H9 (cell line): ENCODE measurements at regions not wholly inside any gene's neighbourhood (a gene's known extent, or its start where the extent isn't known, plus 50 kb on each side); places are given as distances from the start of the nearest gene placed in this dataset.

Experiments used
- DNase-seq: peaks from one replicate; pipeline ENCODE4 v3.0.0-alpha.2; 2017
- H2AFZ ChIP-seq: one replicate; pipeline ENCODE4 v1.6.1; 2013; ENCODE audit warnings: mild to moderate bottlenecking, low read length, control low read depth, moderate library complexity
- H2AK5ac ChIP-seq: 2 replicates; pipeline ENCODE4 v1.6.1; 2013; ENCODE audit warnings: low read length, control low read depth, mixed read lengths; ENCODE audit not compliant: insufficient read length
- H2BK120ac ChIP-seq: one replicate; pipeline ENCODE4 v1.6.1; 2013; ENCODE audit warnings: low read depth, mild to moderate bottlenecking, low read length, control low read depth, inconsistent platforms; ENCODE audit not compliant: poor library complexity, severe bottlenecking
- H2BK12ac ChIP-seq: 2 replicates; pipeline ENCODE4 v1.6.1; 2013; ENCODE audit warnings: low read length, control low read depth, mixed read lengths, low read depth; ENCODE audit not compliant: insufficient read length
- H2BK15ac ChIP-seq: 2 replicates; pipeline ENCODE4 v1.6.1; 2013; ENCODE audit warnings: low read depth, low read length, control low read depth
- H2BK20ac ChIP-seq: one replicate; pipeline ENCODE4 v1.6.1; 2013; ENCODE audit warnings: low read depth, mild to moderate bottlenecking, low read length, control low read depth, inconsistent platforms; ENCODE audit not compliant: poor library complexity, severe bottlenecking
- H2BK5ac ChIP-seq: 2 replicates; pipeline ENCODE4 v1.6.1; 2013; ENCODE audit warnings: low read length, control low read depth, mixed read lengths; ENCODE audit not compliant: insufficient read length
- H3K14ac ChIP-seq: 2 replicates; pipeline ENCODE4 v1.6.1; 2013; ENCODE audit warnings: low read length, control low read depth; ENCODE audit not compliant: insufficient read depth
- H3K18ac ChIP-seq: 2 replicates; pipeline ENCODE4 v1.6.1; 2013; ENCODE audit warnings: low read depth, mild to moderate bottlenecking, mixed read lengths, low read length, control low read depth; ENCODE audit not compliant: insufficient read length
- H3K23ac ChIP-seq: 2 replicates; pipeline ENCODE4 v1.6.1; 2013; ENCODE audit warnings: low read length, control low read depth, mixed read lengths, low read depth; ENCODE audit not compliant: insufficient read length
- H3K23me2 ChIP-seq: 2 replicates; pipeline ENCODE4 v1.6.1; 2013; ENCODE audit warnings: low read depth, mild to moderate bottlenecking, mixed read lengths, low read length, control low read depth; ENCODE audit not compliant: insufficient read length, poor library complexity, severe bottlenecking
- H3K27ac ChIP-seq: 2 replicates; pipeline ENCODE4 v1.5.1; 2013; ENCODE audit warnings: low read length, control low read depth, mixed read lengths, low read depth; ENCODE audit not compliant: insufficient read length
- H3K27me3 ChIP-seq: 2 replicates; pipeline ENCODE4 v1.6.1; 2013; ENCODE audit warnings: low read length, control low read depth, inconsistent platforms; ENCODE audit not compliant: insufficient read depth
- H3K4ac ChIP-seq: 2 replicates; pipeline ENCODE4 v1.6.1; 2013; ENCODE audit warnings: low read depth, mild to moderate bottlenecking, control low read depth, inconsistent platforms, low read length, moderate library complexity
- H3K4me1 ChIP-seq: 2 replicates; pipeline ENCODE4 v1.6.1; 2013; ENCODE audit warnings: low read length, control low read depth, inconsistent platforms; ENCODE audit not compliant: insufficient read depth
- H3K4me2 ChIP-seq: 2 replicates; pipeline ENCODE4 v1.6.1; 2013; ENCODE audit warnings: low read length, control low read depth, mixed read lengths; ENCODE audit not compliant: insufficient read length, insufficient read depth
- H3K56ac ChIP-seq: 2 replicates; pipeline ENCODE4 v1.6.1; 2013; ENCODE audit warnings: low read depth, mild to moderate bottlenecking, mixed read lengths, low read length, control low read depth; ENCODE audit not compliant: insufficient read length
- H3K79me1 ChIP-seq: 2 replicates; pipeline ENCODE4 v1.6.1; 2013; ENCODE audit warnings: low read depth, mild to moderate bottlenecking, moderate library complexity, low read length, control low read depth, inconsistent platforms; ENCODE audit not compliant: insufficient read depth, poor library complexity, severe bottlenecking
- H3K79me2 ChIP-seq: 2 replicates; pipeline ENCODE4 v1.6.1; 2013; ENCODE audit warnings: low read length, control low read depth, inconsistent platforms; ENCODE audit not compliant: insufficient read depth
- H3K9ac ChIP-seq: 2 replicates; pipeline ENCODE4 v1.6.1; 2013; ENCODE audit warnings: low read length, control low read depth, mixed read lengths; ENCODE audit not compliant: insufficient read length; ENCODE audit errors: extremely low read depth
- H3K9me3 ChIP-seq: one replicate; pipeline ENCODE4 v1.6.1; 2013; ENCODE audit warnings: low read depth, low read length, inconsistent platforms; ENCODE audit not compliant: control insufficient read depth
- H3T11ph ChIP-seq: one replicate; pipeline ENCODE4 v1.6.1; 2013; ENCODE audit warnings: mild to moderate bottlenecking, low read length, control low read depth, inconsistent platforms
- H4K20me1 ChIP-seq: one replicate; pipeline ENCODE4 v1.6.1; 2013; ENCODE audit not compliant: control insufficient read depth, insufficient read length, insufficient read depth
- H4K5ac ChIP-seq: 2 replicates; pipeline ENCODE4 v1.6.1; 2013; ENCODE audit warnings: low read depth, mild to moderate bottlenecking, mixed read lengths, low read length, control low read depth; ENCODE audit not compliant: insufficient read length
- H4K8ac ChIP-seq: replicated peaks from 2 replicates; pipeline ENCODE4 v1.6.1; 2013; ENCODE audit warnings: low read length, control low read depth, mixed read lengths, low read depth; ENCODE audit not compliant: insufficient read length
- H4K91ac ChIP-seq: 2 replicates; pipeline ENCODE4 v1.6.1; 2013; ENCODE audit warnings: low read depth, mild to moderate bottlenecking, moderate library complexity, mixed read lengths, low read length, control low read depth; ENCODE audit not compliant: insufficient read length
- H3K27ac Mint-ChIP-seq, 3 experiments: 2 replicates in 2 of 3; 3 replicates in 1 of 3; pipeline ENCODE4 v1.8.0; 2020 to 2021; ENCODE audit warnings: mixed read lengths in 3 of 3, mild to moderate bottlenecking in 1 of 3, moderate library complexity in 1 of 3
- H3K27me3 Mint-ChIP-seq: 2 replicates; pipeline ENCODE4 v1.8.0; 2021; ENCODE audit warnings: low read depth, mild to moderate bottlenecking, moderate library complexity, mixed read lengths
- H3K36me3 Mint-ChIP-seq, 3 experiments: 2 replicates in 2 of 3; 3 replicates in 1 of 3; pipeline ENCODE4 v1.8.0; 2020 to 2021; ENCODE audit warnings: low read depth in 3 of 3, mixed read lengths in 3 of 3; ENCODE audit not compliant: insufficient read depth in 1 of 3
- H3K4me1 Mint-ChIP-seq, 2 experiments: 2 replicates each; pipeline ENCODE4 v1.8.0; 2020; ENCODE audit warnings: mixed read lengths in 2 of 2
- H3K4me3 Mint-ChIP-seq, 2 experiments: 2 replicates in 1 of 2; 3 replicates in 1 of 2; pipeline ENCODE4 v1.8.0; 2020 to 2021; ENCODE audit warnings: mild to moderate bottlenecking in 2 of 2, mixed read lengths in 2 of 2, moderate library complexity in 1 of 2
- H3K9me3 Mint-ChIP-seq, 2 experiments: 2 replicates in 1 of 2; 3 replicates in 1 of 2; pipeline ENCODE4 v1.8.0; 2020; ENCODE audit warnings: mild to moderate bottlenecking in 2 of 2, mixed read lengths in 2 of 2, moderate library complexity in 1 of 2
- CTCF ChIP-seq: fragments of 200-600 bp; sonication (generic); conservative IDR thresholded peaks from 3 replicates; pipeline ENCODE4 v1.8.0; 2021; ENCODE audit warnings: antibody characterized with exemption, mild to moderate bottlenecking
- WGBS: extraction: QIAGEN DNeasy Blood & Tissue Kit; methylation state at CpG from one replicate; pipeline ENCODE4 v1.1.7; 2013; ENCODE audit warnings: missing lambda C conversion rate, low lambda C conversion rate, mixed read lengths; ENCODE audit not compliant: insufficient read length; ENCODE audit errors: extremely low coverage; 5-methylcytosine and 5-hydroxymethylcytosine counted together

- Histone ChIP-seq H4K91ac (no peak overlapping the region), H3K14ac (no peak overlapping the region), H3K9me3 (peaks cover 12% of the 10 kb centered on the region), H4K8ac (no peak overlapping the region), H3K18ac (no peak overlapping the region), H3K23me2 (no peaks in the 10 kb centered on the region), H3K4me1 (no peaks in the 10 kb centered on the region), H3K79me1 (no peaks in the 10 kb centered on the region), H2BK5ac (no peak overlapping the region), H3K4ac (no peak overlapping the region), H2BK20ac (no peak overlapping the region), H2AK5ac (no peak overlapping the region), H3K27ac (no peak overlapping the region), H2AFZ (no peak overlapping the region), H3K4me2 (no peak overlapping the region), H3K79me2 (no peaks in the 10 kb centered on the region), H3K27me3 (no peaks in the 10 kb centered on the region), H3T11ph (no peak overlapping the region), H2BK12ac (no peak overlapping the region), H2BK120ac (no peak overlapping the region), H4K5ac (no peak overlapping the region), H2BK15ac (no peak overlapping the region), H4K20me1 (no peaks in the 10 kb centered on the region), H3K23ac (no peak overlapping the region), H3K9ac (no peak overlapping the region), H3K56ac (no peak overlapping the region)
- Mint-ChIP-seq H3K36me3 (peaks cover 8 to 20% (median 14%) of the 10 kb centered on the region in 3 experiments), H3K27ac (no peak overlapping the region), H3K4me1 (no peaks in the 10 kb centered on the region), H3K9me3 (peaks cover 19 to 21% of the 10 kb centered on the region in 2 experiments), H3K27me3 (peaks cover 3% of the 10 kb centered on the region), H3K4me3 (no peak overlapping the region)
- no CpG with 5 or more reads among the region's 2 CpGs for WGBS
- TF ChIP-seq CTCF: no peak
- no peak for DNase-seq
These were observed 269.9 kb downstream of the AJAP1 start for GRCh38 chr1:4924356-4924755.
